HG03439 (cell line): ENCODE measurements at regions not wholly inside any gene's neighbourhood (a gene's known extent, or its start where the extent isn't known, plus 50 kb on each side); places are given as distances from the start of the nearest gene placed in this dataset.

Experiments used
- ATAC-seq: cut with Tn5 transposase; IDR thresholded peaks from one replicate; pipeline ENCODE4 v1.9.1; 2021; ENCODE audit warnings: mild to moderate bottlenecking, moderate library complexity; ENCODE audit not compliant: unreplicated experiment

GRCh38 chr1:170863621-170864020 lies 71.7 kb upstream of the MROH9 start:
- no peak for ATAC-seq

DNA sequence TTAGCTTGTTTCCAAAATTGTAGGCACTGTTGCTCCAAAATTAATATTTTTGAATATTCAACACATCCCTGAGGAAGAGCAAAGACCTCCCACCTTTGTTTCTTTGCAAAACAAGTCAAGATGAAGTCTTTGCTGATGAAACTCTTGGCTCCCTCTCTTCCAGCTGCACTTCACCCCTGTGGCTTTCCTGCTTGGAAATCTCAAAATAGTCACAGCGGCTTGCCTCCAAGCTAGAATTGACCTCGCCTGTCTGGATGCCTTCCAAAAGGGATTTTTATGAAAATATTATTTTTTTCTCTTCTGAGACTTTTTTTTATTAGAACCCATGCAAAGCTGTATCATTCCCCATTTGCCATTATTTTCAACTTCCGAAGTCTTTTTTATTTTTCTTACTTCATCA lies 71.1 kb upstream of the MROH9 start:
- ATAC-seq: no peak

DNA sequence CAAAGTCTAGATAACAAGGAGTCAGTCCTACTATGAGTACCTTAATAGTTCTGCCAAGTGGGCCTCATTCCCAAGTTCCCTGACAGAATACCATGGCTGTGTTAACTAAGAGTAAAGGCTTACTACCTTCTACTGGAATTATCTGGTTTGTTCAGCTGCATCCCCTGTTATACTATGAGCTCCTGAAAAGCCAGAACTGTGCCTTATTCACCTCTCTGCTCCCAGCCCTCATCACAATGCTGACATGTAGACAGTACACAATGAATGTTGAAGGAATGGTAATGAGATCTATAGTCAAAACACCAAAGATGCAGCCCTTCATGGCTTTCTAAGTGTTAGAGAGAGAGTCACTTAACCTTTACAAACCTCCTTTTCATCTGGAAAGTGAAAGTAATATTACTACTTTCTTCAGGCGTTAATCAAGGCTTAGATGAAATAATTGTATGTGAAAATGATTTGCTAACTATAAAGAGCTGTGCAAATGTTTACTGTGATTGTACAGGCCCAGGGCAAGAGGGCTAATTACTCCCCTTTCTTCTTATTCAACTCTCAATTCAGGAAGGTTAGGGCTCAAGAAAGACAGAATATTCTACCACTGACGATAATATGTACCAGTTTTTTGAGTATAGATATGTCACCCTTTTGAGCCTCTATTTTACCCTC lies 70.3 kb upstream of the MROH9 start:
- no peak for ATAC-seq

DNA sequence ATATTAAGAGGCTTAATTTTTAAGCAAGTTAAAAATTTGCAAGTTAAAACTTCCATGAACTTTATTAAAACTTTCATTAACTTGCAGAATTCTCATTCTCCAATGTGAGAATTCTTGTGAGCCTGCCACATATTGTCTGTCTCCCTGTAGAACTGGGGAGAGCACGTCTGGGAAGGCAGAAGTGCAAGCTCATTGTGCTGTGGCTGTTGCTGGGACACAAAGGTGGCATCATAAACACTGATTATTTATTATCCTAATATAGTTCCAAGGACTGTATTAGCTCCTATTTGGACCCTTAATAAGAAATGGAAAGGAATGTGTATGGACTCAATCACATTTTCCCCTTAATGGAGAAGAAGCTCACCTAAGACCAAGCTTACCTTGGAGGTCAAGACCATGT lies 68.7 kb upstream of the MROH9 start:
- ATAC-seq: no peak

- ATAC-seq: no peak
Measured at GRCh38 chr1:170871868-170872267, 63.5 kb upstream of the MROH9 start.

DNA sequence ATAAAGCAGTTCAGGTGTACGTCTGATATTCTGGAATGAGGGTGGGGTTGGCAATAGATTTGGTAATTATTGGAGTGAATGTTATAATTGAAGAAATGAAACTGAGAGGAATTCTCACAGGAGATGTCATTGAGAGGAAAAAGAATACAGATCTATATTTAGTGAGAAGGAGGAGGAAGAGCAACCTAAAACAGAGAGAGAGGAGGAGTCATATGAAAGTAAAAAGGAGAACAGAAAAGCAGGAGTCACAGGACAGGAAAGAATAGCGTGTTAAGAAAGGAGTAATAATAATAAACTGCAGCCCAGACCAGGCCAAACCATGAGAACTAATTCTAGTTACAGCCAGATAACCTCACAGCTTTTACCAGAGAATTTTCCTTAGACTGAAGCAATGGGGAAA lies 62.7 kb upstream of the MROH9 start:
- no peak for ATAC-seq

DNA sequence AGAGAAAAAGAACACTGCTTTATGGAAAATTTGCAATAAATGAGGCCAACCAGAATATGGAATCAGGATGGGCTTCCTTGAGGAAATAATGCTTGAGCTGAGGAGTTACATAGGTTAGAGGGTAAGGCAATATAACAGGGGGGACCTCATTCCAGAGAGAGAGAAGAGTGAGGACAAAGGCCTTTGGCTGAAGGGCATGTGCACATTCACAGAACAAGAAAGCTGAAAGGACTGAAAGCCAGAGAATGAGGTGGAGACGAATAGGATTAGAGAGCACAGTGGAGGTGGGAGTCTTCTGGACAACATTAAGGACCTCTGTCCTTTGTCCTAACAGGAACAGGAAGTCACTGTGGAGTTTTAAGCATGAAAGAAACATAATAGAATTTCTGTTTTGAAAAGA lies 60.7 kb upstream of the MROH9 start:
- no peak for ATAC-seq

- no peak for ATAC-seq
Measured at GRCh38 chr1:170881268-170882265, 53.8 kb upstream of the MROH9 start.
